Stomach (tissue), 8 donors: ENCODE measurements at regions not wholly inside any gene's neighbourhood (a gene's known extent, or its start where the extent isn't known, plus 50 kb on each side); places are given as distances from the start of the nearest gene placed in this dataset.

Source experiments
- DNase-seq, 2 donors: peaks; one replicate each; pipeline versions ENCODE4 v3.0.0 to v3.0.0-alpha.2; 2013 to 2019
- H3K27ac ChIP-seq, 5 donors: fragments of 200-600 bp in 4 of 5; sonication (generic) in 4 of 5; one replicate each; pipeline ENCODE4 v1.5.1; 2013 to 2019; ENCODE audit warnings: mild to moderate bottlenecking in 1 of 5, moderate library complexity in 1 of 5
- H3K27me3 ChIP-seq, 3 donors: fragments of 200-600 bp; sonication (generic); one replicate each; pipeline ENCODE4 v1.5.1; 2017 to 2019; ENCODE audit warnings: mixed run types in 1 of 3
- H3K36me3 ChIP-seq, 4 donors: fragments of 200-600 bp; sonication (generic); 1 replicate in 3 of 4; 2 replicates in 1 of 4; pipeline ENCODE4 v1.5.1; 2016 to 2019
- H3K4me1 ChIP-seq, 4 donors: fragments of 200-600 bp; sonication (generic); one replicate each; pipeline ENCODE4 v1.5.1; 2016 to 2019
- H3K4me3 ChIP-seq, 4 donors: fragments of 200-600 bp; sonication (generic) in 3 of 4; one replicate each; pipeline ENCODE4 v1.5.1; 2016 to 2019; ENCODE audit warnings: mild to moderate bottlenecking in 1 of 4
- H3K9me3 ChIP-seq, 4 donors: fragments of 200-600 bp; sonication (generic); one replicate each; pipeline ENCODE4 v1.5.1; 2016 to 2019
- EP300 ChIP-seq: sonication (generic); formaldehyde crosslinking; IDR thresholded peaks from one replicate; pipeline ENCODE4 v1.6.1; 2017; ENCODE audit warnings: antibody characterized with exemption
- POLR2A ChIP-seq, 4 donors: fragments of 450-650 bp; IDR thresholded peaks; one replicate each; pipeline ENCODE4 v1.6.1; 2016; ENCODE audit warnings: antibody characterized with exemption in 4 of 4, control low read depth in 2 of 4, mild to moderate bottlenecking in 1 of 4, moderate library complexity in 1 of 4
- POLR2AphosphoS5 ChIP-seq, 3 donors: sonication (generic); formaldehyde crosslinking; IDR thresholded peaks; one replicate each; pipeline ENCODE4 v1.6.1; 2016; ENCODE audit warnings: antibody characterized with exemption in 3 of 3
- WGBS, 5 donors: extraction: QIAGEN DNeasy Blood & Tissue Kit in 3 of 5; methylation state at CpG; one replicate each; pipeline versions ENCODE4 v1.1.5 to v1.1.7; 2013 to 2018; 5-methylcytosine and 5-hydroxymethylcytosine counted together
- intact Hi-C: fragments of 100-400 bp; cut with DNase I; formaldehyde crosslinking; loops from one replicate; pipeline ENCODE4 v1.15.1; 2023; ENCODE audit warnings: low total_unique reads
- TF ChIP-seq, protein P1 (sequence below), 7 experiments: fragments of 450-650 bp in 4 of 7; fragments of 200-600 bp in 3 of 7; sonication (generic) in 3 of 7; IDR thresholded peaks; one replicate each; pipeline ENCODE4 v1.5.1; 2016 to 2019; ENCODE audit warnings: antibody characterized with exemption in 7 of 7, control low read depth in 2 of 7, mild to moderate bottlenecking in 1 of 7
- donor health status: healthy with polysubstance abuse.
- donor health status: Bipolar disorder and iron deficiency.
- donor health status: healthy.

DNA sequence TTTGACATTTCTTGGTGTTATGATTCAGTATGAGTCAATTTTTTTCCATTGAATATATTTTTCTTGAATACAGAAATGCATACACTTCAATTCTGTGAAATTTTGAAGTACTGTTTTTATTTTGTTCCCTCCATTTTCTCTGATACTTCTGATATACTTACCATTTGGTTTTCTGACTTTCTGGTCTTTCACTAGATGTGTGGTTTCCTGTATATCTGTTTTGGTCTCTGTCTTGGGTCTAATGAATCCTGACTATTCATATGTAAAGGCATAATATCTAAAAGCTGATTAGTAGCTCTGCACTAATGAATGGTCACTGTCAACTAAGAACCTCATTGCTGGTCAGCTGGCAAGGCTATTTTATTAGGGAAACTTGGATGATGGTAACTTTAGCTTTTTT, 345.6 kb downstream of the GRB14 start:
- Histone ChIP-seq H3K9me3 (no peaks in the 10 kb centered on the region), H3K4me3 (no peak overlapping the region), H3K27ac (no peak overlapping the region), H3K4me1 (no peaks in the 10 kb centered on the region), H3K27me3 (no peaks in the 10 kb centered on the region), H3K36me3 (no peaks in the 10 kb centered on the region)
- TF ChIP-seq EP300 (no peak), POLR2AphosphoS5 (IDR thresholded peaks at IDR 0.05) (no peak), POLR2A (IDR thresholded peaks at IDR 0.05) (no peak)
- TF ChIP-seq, protein P1, sequence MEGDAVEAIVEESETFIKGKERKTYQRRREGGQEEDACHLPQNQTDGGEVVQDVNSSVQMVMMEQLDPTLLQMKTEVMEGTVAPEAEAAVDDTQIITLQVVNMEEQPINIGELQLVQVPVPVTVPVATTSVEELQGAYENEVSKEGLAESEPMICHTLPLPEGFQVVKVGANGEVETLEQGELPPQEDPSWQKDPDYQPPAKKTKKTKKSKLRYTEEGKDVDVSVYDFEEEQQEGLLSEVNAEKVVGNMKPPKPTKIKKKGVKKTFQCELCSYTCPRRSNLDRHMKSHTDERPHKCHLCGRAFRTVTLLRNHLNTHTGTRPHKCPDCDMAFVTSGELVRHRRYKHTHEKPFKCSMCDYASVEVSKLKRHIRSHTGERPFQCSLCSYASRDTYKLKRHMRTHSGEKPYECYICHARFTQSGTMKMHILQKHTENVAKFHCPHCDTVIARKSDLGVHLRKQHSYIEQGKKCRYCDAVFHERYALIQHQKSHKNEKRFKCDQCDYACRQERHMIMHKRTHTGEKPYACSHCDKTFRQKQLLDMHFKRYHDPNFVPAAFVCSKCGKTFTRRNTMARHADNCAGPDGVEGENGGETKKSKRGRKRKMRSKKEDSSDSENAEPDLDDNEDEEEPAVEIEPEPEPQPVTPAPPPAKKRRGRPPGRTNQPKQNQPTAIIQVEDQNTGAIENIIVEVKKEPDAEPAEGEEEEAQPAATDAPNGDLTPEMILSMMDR (IDR thresholded peaks at IDR 0.05) = no peak
- intact Hi-C loops = no loop called here
- DNase-seq = no peak

DNA sequence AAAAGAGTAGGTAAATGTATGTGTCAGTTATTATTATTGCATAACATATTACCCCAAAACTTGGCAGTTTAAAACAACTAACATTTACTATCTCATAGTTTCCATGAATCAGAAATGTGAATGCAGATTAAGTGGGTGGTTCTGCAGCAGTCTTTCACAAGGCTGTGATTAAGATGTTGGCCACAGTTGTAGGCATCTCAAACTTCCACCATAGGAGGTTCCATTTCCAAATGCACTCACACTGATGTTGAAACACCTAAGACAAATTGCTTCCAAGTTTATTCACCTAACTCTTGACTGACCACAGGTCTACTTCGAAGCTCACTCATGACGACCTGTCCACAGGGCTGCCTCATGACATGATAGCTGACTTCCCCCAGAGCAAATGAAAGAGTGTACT, 360.8 kb downstream of the GRB14 start:
- no peaks in the 10 kb centered on the region for H3K27me3 ChIP-seq
- no peak for DNase-seq
- no peak overlapping the region for H3K27ac ChIP-seq
- H3K9me3 ChIP-seq = no peaks in the 10 kb centered on the region
- intact Hi-C loops = no loop called here
- no peak for TF ChIP-seq POLR2AphosphoS5 (IDR thresholded peaks at IDR 0.05)
- no peak for TF ChIP-seq EP300
- TF ChIP-seq POLR2A (IDR thresholded peaks at IDR 0.05) = no peak
- TF ChIP-seq, protein P1 (IDR thresholded peaks at IDR 0.05) = no peak
- H3K36me3 ChIP-seq = no peaks in the 10 kb centered on the region
- WGBS, 5 donors = 57 to 83% (median 73%) methylated on average over 2 of the region's 2 CpGs
- H3K4me3 ChIP-seq = no peak overlapping the region
- no peaks in the 10 kb centered on the region for H3K4me1 ChIP-seq

DNA sequence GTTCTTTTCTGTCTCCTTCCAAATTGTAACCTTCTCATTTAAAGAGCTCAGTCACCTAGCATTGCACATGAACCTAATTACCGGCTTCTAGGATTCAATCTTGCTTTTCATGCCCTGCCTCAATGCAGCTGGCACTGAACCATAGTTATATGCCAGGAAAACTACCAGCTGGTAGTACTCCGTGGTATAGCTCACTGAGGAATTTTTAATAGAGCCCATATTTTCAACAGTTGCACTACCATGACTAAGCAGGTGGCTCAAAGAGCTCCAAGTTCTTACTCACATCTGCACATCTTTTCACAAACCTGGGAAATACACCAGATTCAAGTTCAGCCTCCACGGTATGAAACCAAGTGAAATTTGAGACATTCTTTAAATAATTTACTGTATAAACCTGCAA, 363.5 kb downstream of the GRB14 start:
- no peaks in the 10 kb centered on the region for H3K27me3 ChIP-seq
- H3K9me3 ChIP-seq = no peaks in the 10 kb centered on the region
- TF ChIP-seq POLR2AphosphoS5 (IDR thresholded peaks at IDR 0.05) = no peak
- TF ChIP-seq POLR2A (IDR thresholded peaks at IDR 0.05) = no peak
- TF ChIP-seq, protein P1 (IDR thresholded peaks at IDR 0.05) = no peak
- TF ChIP-seq EP300 = no peak
- peak in 1 of 2 donors; percentile 3 for DNase-seq
- intact Hi-C loops = no loop called here
- no peak overlapping the region for H3K27ac ChIP-seq
- no peak overlapping the region for H3K4me3 ChIP-seq
- H3K36me3 ChIP-seq = no peaks in the 10 kb centered on the region
- H3K4me1 ChIP-seq = no peaks in the 10 kb centered on the region
- WGBS, 5 donors = 24 to 62% (median 39%) methylated on average over 3 of the region's 3 CpGs

DNA sequence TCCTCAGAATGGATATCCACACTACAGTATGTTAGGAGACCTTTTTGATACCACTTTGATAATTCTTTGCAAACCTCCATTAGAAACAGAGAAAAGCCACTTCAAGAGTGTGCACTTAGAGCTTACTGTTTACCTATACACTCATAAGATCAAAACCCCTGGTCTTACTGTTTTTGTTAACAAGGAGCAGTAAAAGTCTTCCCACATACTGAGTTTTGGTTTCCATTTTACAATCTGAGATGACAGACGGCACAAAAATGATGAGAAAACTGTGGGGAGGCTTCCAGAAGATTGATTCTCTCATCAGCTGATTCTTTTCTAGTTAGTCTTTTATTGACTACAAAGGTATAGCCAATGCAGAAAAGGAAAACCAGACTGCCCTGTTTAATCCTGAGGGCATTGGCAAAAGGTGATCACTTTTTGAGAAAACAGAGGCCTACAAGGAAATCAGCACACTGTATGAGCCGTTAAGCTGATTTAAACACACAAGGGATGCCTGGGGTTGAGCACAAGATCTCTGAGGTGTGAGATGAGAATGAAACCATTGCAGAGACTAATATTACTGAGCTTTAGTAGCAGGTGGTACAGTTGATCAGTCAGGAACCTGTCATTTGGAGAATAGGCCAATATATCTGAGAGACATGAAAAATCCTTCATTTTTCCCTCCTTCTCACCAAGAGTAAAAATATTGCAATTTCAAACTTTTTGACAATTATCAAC, 368.6 kb downstream of the GRB14 start:
- no peak for DNase-seq
- Histone ChIP-seq H3K27me3 (no peaks in the 10 kb centered on the region), H3K4me3 (no peak overlapping the region), H3K4me1 (no peaks in the 10 kb centered on the region), H3K36me3 (no peaks in the 10 kb centered on the region), H3K27ac (no peak overlapping the region), H3K9me3 (no peaks in the 10 kb centered on the region)
- 47 to 61% (median 58%) methylated on average over 2 of the region's 2 CpGs for WGBS, 5 donors
- TF ChIP-seq POLR2A (IDR thresholded peaks at IDR 0.05) = no peak
- TF ChIP-seq POLR2AphosphoS5 (IDR thresholded peaks at IDR 0.05) = no peak
- no peak for TF ChIP-seq EP300
- TF ChIP-seq, protein P1 (IDR thresholded peaks at IDR 0.05) = no peak
- intact Hi-C loops = no loop called here
